ENCODE measurements at regions not wholly inside any gene's neighbourhood (a gene's known extent, or its start where the extent isn't known, plus 50 kb on each side); places are given as distances from the start of the nearest gene placed in this dataset.

- CTCF ChIA-PET = no interaction called here
- no peaks in the 10 kb centered on the region for H3K36me3 Mint-ChIP-seq
- H3K4me1 Mint-ChIP-seq = no peaks in the 10 kb centered on the region
- no peaks in the 10 kb centered on the region for H3K27me3 Mint-ChIP-seq
- peaks cover 7% of the 10 kb centered on the region for H3K9me3 Mint-ChIP-seq
- H3K27ac Mint-ChIP-seq = no peak overlapping the region
- H3K4me3 Mint-ChIP-seq = no peak overlapping the region
- no peak for DNase-seq
Measured at GRCh38 chr4:156568041-156568440, 403.6 kb downstream of the PDGFC start.

DNA sequence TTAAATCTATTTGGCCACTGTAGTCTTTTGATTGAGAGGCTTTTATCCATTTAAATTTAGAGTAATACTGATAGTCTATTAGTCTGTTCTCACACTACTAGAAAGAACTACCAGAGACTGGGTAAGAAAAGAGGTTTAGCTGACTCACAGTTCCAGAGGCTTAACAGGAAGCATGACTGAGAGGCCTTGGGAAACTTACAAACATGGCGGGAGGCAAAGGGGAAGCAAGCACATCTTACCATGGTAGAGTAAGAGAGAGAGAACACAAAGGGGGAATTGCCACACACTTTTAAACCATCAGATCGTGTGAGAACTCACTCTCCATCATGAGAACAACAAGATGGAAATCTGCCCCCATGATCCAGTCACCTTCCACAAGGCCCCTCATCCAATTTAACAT is 410.9 kb downstream of the PDGFC start:
- Mint-ChIP-seq H3K27ac (no peak overlapping the region), H3K36me3 (no peaks in the 10 kb centered on the region), H3K4me1 (no peaks in the 10 kb centered on the region), H3K9me3 (peaks cover 2% of the 10 kb centered on the region), H3K4me3 (no peak overlapping the region), H3K27me3 (no peaks in the 10 kb centered on the region)
- CTCF ChIA-PET = no interaction called here
- DNase-seq = no peak

GRCh38 chr4:156559346-156559745 is 412.3 kb downstream of the PDGFC start:
- Mint-ChIP-seq H3K4me3 (no peak overlapping the region), H3K36me3 (no peaks in the 10 kb centered on the region), H3K27ac (no peak overlapping the region), H3K27me3 (no peaks in the 10 kb centered on the region), H3K9me3 (peaks cover 2% of the 10 kb centered on the region), H3K4me1 (no peaks in the 10 kb centered on the region)
- DNase-seq = no peak
- CTCF ChIA-PET = no interaction called here

- peaks cover 2% of the 10 kb centered on the region for H3K9me3 Mint-ChIP-seq
- no peaks in the 10 kb centered on the region for H3K36me3 Mint-ChIP-seq
- no peak for DNase-seq
- CTCF ChIA-PET = no interaction called here
- H3K4me1 Mint-ChIP-seq = no peaks in the 10 kb centered on the region
- no peak overlapping the region for H3K27ac Mint-ChIP-seq
- no peaks in the 10 kb centered on the region for H3K27me3 Mint-ChIP-seq
- no peak overlapping the region for H3K4me3 Mint-ChIP-seq
Measured at GRCh38 chr4:156558373-156559025, 413.1 kb downstream of the PDGFC start.

DNA sequence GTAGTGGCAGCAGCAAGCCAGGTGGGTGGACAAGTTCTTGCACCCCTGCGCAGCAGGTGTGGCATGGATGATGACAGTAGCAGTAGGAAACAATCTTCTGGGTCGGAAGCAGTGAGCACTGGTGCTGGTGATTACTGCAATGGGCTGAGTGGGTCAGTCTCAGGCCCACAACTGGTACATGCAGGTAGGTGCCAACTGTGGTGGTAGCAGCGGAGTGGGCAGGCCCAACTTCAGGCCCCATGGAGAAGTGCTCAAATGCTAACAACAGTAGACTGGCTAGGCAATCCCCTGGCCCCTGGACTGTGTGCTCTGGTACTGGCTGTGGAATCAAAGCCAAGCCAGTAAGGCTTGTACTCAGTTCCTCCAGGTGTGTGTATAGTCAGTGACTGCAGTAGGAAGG is 413.7 kb downstream of the PDGFC start:
- H3K27ac Mint-ChIP-seq = no peak overlapping the region
- H3K27me3 Mint-ChIP-seq = no peaks in the 10 kb centered on the region
- no peak overlapping the region for H3K4me3 Mint-ChIP-seq
- H3K9me3 Mint-ChIP-seq = peaks cover 2% of the 10 kb centered on the region
- CTCF ChIA-PET = no interaction called here
- no peaks in the 10 kb centered on the region for H3K36me3 Mint-ChIP-seq
- DNase-seq = no peak
- no peaks in the 10 kb centered on the region for H3K4me1 Mint-ChIP-seq

- CTCF ChIA-PET = interaction anchor here (0.9 kb wide), 1 partner anchor 771 kb away, joined by 3 read pairs; no protein-coding TSS in a partner anchor
- DNase-seq = no peak
- no peak overlapping the region for H3K27ac Mint-ChIP-seq
- H3K4me3 Mint-ChIP-seq = no peak overlapping the region
- no peaks in the 10 kb centered on the region for H3K27me3 Mint-ChIP-seq
- peaks cover 2% of the 10 kb centered on the region for H3K9me3 Mint-ChIP-seq
- no peaks in the 10 kb centered on the region for H3K4me1 Mint-ChIP-seq
- no peaks in the 10 kb centered on the region for H3K36me3 Mint-ChIP-seq
Measured at GRCh38 chr4:156556336-156556735, 415.3 kb downstream of the PDGFC start.

GRCh38 chr4:156553659-156554058 is 417.9 kb downstream of the PDGFC start:
- CTCF ChIA-PET = no interaction called here
- Mint-ChIP-seq H3K36me3 (no peaks in the 10 kb centered on the region), H3K27ac (no peak overlapping the region), H3K27me3 (no peaks in the 10 kb centered on the region), H3K4me3 (no peak overlapping the region), H3K9me3 (peaks cover 4% of the 10 kb centered on the region), H3K4me1 (no peaks in the 10 kb centered on the region)
- DNase-seq = no peak

- H3K9me3 Mint-ChIP-seq = peaks cover 2% of the 10 kb centered on the region
- no peaks in the 10 kb centered on the region for H3K36me3 Mint-ChIP-seq
- no peak overlapping the region for H3K4me3 Mint-ChIP-seq
- CTCF ChIA-PET = interaction anchor here (0.6 to 0.9 kb wide), 2 partner anchors 12 to 328 kb away, joined by 3 read pairs; no protein-coding TSS in a partner anchor
- no peak for DNase-seq
- no peaks in the 10 kb centered on the region for H3K4me1 Mint-ChIP-seq
- no peak overlapping the region for H3K27ac Mint-ChIP-seq
- no peaks in the 10 kb centered on the region for H3K27me3 Mint-ChIP-seq
Measured at GRCh38 chr4:156547891-156548290, 423.7 kb downstream of the PDGFC start.

- CTCF ChIA-PET = interaction anchor here (0.6 to 0.9 kb wide), 2 partner anchors 11 to 328 kb away, joined by 3 read pairs; no protein-coding TSS in a partner anchor
- no peaks in the 10 kb centered on the region for H3K27me3 Mint-ChIP-seq
- DNase-seq = no peak
Measured at GRCh38 chr4:156547439-156547838, 424.2 kb downstream of the PDGFC start.

DNA sequence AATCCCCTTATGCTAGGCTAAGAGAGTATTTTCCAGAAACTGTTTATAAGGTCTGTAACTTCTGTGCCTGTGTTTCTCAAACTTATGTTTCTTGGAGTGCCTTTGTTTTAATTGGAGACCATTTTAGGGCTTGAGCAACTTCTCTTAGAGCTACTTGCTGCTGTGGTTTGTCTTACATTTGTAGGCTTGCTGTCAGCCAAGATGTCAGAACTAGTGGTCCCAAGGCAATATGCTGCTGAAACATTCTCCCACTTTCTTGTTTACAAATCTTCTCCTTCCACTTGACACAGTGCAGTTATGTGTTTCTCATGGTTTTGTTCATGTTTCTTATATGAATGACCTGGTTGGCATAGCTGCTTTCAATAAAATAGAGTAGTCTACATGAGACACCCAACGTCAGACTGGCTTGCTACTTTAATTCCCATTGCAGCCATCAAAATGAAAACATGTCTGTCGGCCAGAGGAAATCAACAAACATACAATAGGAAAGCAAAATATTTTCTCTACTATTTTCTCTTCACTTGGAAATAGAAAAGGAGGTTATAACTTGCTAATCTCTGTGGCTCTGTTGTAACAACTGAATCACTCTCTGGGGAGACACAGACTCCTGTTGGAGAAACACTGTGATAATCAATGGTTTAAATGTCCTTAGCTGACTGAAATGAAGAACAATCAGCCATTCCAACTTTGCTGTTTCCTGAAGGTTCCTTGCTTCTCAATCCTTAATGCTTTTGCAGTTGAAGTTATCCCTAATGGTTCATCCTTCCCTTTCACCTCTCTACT is 426.4 kb downstream of the PDGFC start:
- Mint-ChIP-seq H3K27me3 (no peaks in the 10 kb centered on the region), H3K27ac (no peak overlapping the region), H3K36me3 (no peaks in the 10 kb centered on the region), H3K9me3 (peaks cover 2% of the 10 kb centered on the region), H3K4me3 (no peak overlapping the region), H3K4me1 (no peaks in the 10 kb centered on the region)
- DNase-seq = no peak
- CTCF ChIA-PET = no interaction called here

More at GRCh38 chr4:156547439-156547838, 424.2 kb downstream of the PDGFC start:
- Mint-ChIP-seq H3K4me1 (no peaks in the 10 kb centered on the region), H3K4me3 (no peak overlapping the region), H3K9me3 (peaks cover 4% of the 10 kb centered on the region), H3K36me3 (no peaks in the 10 kb centered on the region), H3K27ac (no peak overlapping the region)

DNA sequence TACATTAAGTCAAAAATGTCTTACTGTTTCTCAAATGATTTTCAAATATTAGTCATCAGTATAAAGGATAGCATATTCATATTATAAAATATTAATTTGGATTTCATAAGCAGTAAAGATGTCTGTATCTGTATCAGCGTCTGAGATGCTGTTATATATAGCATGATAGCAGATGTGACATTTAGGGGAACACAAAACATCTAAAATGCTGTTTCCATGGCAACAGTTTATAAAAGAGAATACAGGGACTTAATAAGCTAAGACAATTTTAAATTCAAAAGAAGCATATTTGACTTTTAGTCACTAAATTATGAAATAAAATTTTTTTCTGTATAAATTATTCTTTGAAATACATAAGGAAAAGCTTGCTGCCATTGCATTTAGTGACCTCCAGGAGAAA is 432.2 kb downstream of the PDGFC start:
- Mint-ChIP-seq H3K27ac (no peak overlapping the region), H3K4me1 (no peaks in the 10 kb centered on the region), H3K27me3 (no peaks in the 10 kb centered on the region), H3K9me3 (peaks cover 2% of the 10 kb centered on the region), H3K36me3 (no peaks in the 10 kb centered on the region), H3K4me3 (no peak overlapping the region)
- no peak for DNase-seq
- CTCF ChIA-PET = no interaction called here

GRCh38 chr4:156538651-156539257 is 432.8 kb downstream of the PDGFC start:
- no peak overlapping the region for H3K4me3 Mint-ChIP-seq
- H3K9me3 Mint-ChIP-seq = peaks cover 2% of the 10 kb centered on the region
- no peaks in the 10 kb centered on the region for H3K4me1 Mint-ChIP-seq
- H3K27me3 Mint-ChIP-seq = no peaks in the 10 kb centered on the region
- H3K36me3 Mint-ChIP-seq = no peaks in the 10 kb centered on the region
- H3K27ac Mint-ChIP-seq = no peak overlapping the region
- CTCF ChIA-PET = no interaction called here
- DNase-seq = no peak

DNA sequence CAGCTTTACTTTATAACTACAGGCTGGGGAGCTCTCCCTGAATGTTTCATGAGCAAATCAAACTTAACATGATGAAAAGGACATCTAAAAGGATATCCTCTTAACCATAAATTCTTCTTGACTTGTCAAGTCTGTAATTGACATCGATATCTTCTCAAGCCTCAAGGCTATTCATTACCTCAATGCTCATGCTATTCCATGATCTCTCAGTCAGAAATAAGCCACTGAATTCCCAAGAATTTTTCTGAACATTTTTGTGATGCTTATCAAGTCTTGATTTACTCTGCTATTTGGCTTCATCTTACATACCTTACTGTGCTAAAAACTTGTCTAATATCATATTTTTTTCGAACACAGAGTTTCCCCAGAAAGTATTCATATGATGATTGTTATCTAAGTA is 433.4 kb downstream of the PDGFC start:
- no peaks in the 10 kb centered on the region for H3K27me3 Mint-ChIP-seq
- no peak overlapping the region for H3K27ac Mint-ChIP-seq
- CTCF ChIA-PET = no interaction called here

DNA sequence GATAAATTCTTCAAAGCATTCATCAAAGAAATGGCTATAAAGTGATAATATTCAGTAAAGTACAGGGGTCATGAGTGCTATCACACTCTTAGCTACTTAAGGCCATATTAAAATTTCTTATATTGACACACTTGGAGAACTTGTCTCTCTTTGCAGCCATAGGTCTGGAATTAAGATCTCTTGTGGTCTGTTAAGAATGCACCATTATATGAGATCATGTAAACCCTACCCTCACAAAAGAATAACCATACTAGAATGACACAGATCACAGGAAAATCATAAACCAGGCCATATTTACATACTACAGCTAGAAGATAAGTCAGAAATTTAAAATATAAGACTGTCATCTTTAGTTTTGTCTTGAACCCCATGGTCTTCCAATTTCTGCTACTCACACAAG is 434.3 kb downstream of the PDGFC start:
- DNase-seq = no peak
- Mint-ChIP-seq H3K9me3 (no peaks in the 10 kb centered on the region), H3K27ac (no peak overlapping the region), H3K36me3 (no peaks in the 10 kb centered on the region), H3K4me1 (no peaks in the 10 kb centered on the region), H3K27me3 (no peaks in the 10 kb centered on the region), H3K4me3 (no peak overlapping the region)
- CTCF ChIA-PET = no interaction called here

More for the DNA sequence above, 433.4 kb downstream of the PDGFC start:
- Mint-ChIP-seq H3K9me3 (peaks cover 2% of the 10 kb centered on the region), H3K4me3 (no peak overlapping the region), H3K36me3 (no peaks in the 10 kb centered on the region), H3K4me1 (no peaks in the 10 kb centered on the region)
- no peak for DNase-seq

GRCh38 chr4:156536661-156537060 is 434.9 kb downstream of the PDGFC start:
- no peaks in the 10 kb centered on the region for H3K27me3 Mint-ChIP-seq
- DNase-seq = no peak
- CTCF ChIA-PET = interaction anchor here (1.0 kb wide), 1 partner anchor 11 kb away, joined by 3 read pairs; no protein-coding TSS in a partner anchor
- no peaks in the 10 kb centered on the region for H3K36me3 Mint-ChIP-seq
- H3K27ac Mint-ChIP-seq = no peak overlapping the region
- no peaks in the 10 kb centered on the region for H3K4me1 Mint-ChIP-seq
- H3K9me3 Mint-ChIP-seq = no peaks in the 10 kb centered on the region
- H3K4me3 Mint-ChIP-seq = no peak overlapping the region
